HT-29 (cell line): ENCODE measurements at regions not wholly inside any gene's neighbourhood (a gene's known extent, or its start where the extent isn't known, plus 50 kb on each side); places are given as distances from the start of the nearest gene placed in this dataset.
"Not testable (repeated sequence)": the region's sequence is repeated elsewhere in the genome, so short reads cannot be mapped to it uniquely, and the experiment has no call there.

ENCODE experiments used
- DNase-seq: peaks from one replicate; pipeline ENCODE4 v3.0.0-alpha.2; 2015; ENCODE audit warnings: low spot score

DNA sequence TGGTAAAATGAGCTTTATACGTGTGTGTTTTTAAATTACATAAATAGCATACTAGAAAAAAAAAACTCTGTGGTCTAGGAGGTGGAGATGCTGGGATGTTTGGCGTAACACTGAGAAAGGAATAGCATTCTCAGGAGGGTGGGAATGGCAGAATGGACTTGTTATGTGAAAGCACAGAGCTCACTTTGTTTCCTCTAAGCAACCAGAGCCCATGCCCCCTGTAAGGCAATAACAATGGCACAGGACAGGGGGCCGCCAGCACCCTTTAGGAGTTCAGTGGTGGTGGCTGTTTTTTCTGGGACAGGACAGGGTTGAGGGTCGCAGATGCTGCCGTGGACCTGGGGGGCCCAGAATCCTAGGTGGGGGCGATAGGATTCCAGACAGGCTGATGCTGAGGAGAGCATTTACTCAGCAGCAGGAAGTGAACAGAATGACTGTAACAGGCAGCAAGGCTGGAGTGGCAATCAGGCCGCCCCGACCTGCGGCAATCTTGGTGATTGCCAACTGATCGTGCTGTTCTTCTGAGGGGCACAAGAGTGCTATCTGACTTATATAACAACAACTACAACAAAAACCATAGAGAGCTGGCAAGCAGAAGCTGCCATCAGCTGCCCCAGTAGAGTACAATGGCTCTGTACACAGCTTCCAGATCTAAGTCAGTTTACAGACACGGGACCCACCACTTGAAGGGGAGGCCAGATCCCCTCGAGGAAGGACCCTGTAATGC lies 160.4 kb downstream of the UACA start:
- DNase-seq, result no peak

DNA sequence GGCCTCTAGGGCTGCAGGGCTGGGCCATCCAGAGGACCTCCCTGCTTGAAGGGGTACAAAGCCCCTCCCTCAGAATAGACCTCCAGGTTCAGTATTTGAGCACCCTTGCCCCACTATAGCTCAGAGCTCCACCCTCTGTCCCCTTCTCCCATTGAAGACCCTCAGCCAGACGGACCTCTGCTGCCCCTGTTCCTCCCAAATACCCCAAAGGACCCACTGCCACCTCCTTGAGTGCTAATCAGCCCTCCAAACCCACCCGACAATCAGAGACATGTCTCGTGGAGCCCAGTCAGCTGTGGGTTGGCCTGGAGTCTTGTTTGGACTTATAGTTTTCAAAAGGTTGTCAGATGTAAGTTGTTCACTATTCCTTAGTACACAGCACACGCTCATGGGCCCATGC lies 161.1 kb downstream of the UACA start:
- DNase-seq, result no peak

DNA sequence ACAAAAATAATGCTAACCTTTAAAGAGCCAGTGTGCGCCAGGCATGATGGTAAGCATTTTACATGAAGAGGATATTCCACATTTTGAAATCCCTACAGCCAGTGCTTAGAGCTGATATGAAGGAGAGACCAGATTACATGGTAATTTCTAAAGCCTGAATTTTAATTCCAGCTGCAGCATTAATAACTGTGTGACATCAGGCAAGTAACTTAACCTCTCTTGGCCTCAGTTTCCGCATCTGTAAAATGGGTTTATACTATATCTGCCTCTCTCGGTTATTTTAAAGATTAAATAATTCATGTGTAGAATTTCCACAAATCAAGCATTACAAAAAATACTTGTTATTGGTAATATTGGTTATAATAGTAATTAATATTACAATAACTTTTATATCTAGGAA lies 165.4 kb downstream of the UACA start:
- DNase-seq, result no peak

DNA sequence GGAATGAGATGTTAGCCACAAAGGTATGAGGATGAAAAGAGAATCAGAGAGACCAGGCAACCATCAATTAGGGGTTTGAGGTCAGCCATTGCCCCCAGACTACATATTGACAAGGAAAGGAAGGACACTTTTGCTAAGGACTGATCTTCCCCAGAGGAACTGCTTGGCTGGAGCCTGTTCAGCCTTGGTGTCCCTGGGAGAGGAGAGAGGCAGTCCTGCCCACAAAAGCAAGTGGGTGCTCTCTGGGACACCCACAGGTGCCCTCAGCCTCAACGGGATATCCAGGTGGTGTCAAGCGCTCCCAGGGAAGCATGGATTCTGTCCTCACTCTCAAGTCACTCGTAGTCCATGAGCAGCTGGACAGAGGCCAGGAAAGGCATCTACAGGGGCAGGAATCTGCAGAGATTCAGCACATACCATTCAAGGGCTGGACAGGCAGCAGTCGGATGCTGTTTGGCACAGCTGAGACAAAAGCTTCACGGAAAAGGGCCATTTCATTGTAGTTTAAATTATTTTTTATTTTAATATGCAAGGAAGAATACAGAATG lies 166.2 kb downstream of the UACA start:
- peak; percentile 85 for DNase-seq

DNA sequence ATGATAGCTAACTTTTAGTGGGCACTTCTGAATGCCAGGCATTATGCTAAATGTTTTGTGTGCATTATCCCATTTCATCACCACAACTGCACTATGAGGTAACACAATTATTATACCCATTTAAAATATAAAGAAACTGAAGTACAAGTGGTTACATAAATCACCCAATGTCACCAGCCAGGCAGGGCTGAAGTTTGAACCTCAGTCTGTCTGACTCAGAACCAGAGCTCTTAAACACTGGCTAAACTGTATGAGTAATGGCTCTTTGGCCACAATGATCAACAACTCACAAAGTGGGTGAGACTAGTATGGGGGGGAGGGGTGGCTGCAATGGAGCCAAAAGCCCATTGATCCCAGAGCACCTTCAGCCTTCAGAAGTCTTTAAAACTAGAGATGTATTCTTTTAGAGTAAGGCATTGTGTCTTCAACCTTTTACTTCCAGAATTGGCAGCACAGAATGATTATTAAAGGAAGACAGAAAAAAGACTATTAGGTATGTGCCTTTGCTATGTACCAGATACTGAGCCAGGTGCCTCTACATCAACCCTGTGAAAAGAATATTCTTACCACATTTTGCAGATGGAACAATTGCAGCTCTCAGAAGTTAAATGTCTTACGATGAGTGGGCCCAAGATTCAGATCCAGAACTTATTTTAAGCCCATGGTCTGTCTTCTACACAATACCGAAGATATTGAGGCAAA lies 166.9 kb downstream of the UACA start:
- peak; percentile 75 for DNase-seq

DNA sequence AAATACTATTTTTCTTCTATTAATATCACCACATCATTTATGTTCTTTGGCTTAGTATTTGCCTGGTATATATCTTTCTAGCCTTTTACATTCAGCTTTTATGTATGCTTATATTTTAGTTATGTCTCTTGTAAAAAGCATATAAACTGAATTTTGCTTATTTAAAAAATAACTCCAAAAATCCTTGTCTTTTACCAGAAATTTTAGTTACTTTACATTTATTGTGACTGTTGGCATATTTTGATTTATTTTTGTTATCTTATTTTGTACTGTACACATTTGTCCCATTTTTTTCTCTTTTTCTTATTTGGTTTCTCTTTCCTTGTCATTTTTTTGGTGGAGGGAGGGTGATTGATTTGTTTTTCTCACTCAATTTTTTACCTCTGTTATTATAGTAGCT lies 169.6 kb downstream of the UACA start:
- DNase-seq, result no peak

DNA sequence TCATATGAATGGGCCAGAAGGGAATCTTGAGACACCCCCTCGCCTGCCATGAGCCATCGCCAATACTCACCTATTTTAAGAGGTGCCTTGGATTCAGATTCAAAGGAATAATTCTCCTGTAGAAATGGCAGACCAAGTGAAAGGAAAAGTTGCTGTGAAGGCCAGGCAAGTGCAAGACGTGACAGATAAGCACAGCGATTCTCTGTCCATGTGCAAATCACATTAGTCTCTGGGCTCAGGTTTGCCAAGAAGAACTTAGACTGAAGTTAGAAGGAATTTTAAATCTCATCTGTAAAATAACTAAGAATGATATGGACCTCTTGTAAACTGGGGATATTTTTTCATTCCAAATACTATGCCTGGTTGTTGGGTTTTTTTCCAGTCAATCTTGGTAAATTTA lies 173.6 kb downstream of the UACA start:
- no peak for DNase-seq

DNA sequence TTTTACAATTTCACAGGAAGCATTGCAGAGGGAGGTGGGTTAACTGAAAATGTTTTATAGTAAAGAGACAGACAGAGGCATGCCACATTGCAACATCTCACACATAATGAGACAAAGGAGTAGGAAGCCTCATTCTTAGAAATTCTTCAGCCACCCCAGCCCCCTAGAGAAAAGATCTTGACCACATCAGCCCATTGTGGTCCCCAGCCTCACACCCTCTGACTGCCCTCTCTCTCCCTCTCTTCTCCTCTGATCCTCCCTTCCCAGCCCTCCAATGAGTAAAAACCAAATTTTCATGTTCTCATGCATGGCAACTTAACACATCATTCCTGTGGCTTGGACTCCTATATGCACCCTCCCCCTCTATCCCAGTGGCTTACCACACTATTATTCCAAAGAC lies 174.1 kb downstream of the UACA start:
- no peak for DNase-seq

DNA sequence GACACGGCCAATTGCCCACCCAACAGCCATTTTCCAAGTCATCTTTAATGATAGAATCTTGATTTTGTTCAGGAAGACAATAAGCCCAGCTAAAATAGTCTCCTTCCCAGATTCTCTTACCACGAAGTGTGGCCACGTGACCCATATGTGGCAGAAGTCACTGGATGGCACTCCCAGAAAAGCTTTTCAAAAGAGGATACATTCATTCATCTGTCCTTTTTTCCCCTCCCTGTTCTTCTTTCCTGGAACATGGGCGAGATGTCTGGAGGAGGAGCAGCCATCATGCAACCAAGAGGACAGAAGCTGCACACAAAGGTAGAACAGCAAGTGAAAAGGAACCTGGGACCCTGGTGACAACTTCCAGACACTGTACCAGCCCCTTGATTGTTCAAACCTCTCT lies 174.7 kb downstream of the UACA start:
- no peak for DNase-seq

DNA sequence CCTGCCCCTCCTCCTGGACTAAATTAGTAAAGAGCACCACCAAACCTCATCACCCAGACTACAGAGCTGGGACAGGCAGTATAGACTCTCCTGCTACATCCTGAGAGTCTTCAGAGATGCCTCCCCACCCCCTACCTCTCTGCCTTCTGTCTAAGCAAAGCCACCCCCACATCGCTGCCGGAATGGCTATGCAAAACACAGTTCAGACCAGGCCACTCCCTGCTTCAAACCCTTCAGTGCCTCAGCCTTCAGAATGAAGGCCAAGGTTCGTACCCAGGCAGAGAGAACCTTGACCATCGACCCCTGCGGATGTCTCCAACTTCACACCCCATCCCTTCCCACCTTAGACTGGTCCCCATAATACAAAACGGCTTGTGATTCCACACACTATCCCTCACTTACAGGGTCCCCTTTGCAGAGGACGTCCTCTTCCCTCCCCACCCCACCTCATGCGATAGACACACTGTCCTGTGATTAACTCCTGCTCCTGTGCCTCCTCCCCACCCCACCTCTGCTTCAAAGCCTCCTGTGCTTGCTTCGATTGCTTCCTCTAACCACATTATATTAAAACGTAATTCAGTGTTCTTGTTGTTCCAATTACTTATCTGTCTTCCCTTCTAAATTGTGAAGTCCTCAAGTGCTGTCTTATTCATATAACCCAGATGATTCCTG lies 175.3 kb downstream of the UACA start:
- DNase-seq, result no peak

DNA sequence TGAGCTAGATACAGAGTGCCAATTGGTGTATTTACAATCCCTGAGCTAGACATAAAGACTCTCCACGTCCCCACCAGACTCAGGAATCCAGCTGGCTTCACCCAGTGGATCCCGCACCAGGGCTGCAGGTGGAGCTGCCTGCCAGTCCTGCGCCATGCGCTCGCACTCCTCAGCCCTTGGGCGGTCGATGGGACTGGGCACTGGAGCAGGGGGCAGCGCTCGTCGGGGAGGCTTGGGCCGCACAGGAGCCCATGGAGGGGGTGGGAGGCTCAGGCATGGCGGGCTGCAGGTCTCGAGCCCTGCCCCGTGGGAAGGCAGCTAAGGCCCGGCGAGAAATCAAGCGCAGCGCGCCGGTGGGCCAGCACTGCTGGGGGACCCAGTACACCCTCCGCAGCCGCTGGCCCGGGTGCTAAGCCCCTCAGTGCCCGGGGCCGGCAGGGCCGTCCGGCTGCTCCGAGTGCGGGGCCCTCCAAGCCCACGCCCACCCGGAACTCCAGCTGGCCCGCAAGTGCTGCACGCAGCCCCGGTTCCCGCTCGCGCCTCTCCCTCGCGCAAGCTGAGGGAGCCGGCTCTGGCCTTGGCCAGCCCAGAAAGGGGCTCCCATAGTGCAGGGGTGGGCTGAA lies 176.2 kb downstream of the UACA start:
- DNase-seq, result not testable (repeated sequence)

DNA sequence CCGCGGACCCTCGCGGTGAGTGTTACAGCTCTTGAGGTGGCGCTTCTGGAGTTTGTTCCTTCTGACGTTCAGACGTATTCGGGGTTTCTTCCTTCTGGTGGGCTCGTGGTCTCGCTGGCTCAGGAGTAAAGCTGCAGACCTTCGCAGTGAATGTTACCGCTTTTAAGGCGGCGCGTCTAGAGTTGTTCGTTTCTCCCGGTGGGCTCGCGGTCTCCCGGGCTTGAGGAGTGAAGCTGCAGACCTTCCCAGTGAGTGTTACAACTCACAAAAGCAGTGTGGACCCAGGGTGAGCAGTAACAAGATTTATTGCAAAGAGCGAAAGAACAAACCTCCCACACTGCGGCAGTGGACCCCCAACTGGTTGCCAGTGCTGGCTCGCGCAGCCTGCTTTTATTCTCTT lies 177.1 kb downstream of the UACA start:
- no peak for DNase-seq

DNA sequence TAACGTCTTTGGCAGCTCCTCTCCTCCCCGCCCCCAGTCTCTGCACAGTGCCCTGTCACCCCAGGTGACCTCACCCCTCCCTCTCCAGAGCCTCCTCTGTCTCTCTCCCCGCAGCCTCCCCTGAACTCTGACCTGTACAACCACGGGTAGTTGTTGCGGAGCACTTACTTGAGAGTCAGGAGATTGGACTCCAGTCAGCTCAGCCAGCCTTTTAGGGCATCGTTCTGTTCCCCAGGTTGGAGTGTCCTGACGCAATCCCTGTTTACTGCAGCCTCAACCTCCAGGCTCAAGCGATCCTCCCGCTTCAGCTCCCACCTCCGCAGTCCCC lies 177.7 kb downstream of the UACA start:
- DNase-seq, result no peak

DNA sequence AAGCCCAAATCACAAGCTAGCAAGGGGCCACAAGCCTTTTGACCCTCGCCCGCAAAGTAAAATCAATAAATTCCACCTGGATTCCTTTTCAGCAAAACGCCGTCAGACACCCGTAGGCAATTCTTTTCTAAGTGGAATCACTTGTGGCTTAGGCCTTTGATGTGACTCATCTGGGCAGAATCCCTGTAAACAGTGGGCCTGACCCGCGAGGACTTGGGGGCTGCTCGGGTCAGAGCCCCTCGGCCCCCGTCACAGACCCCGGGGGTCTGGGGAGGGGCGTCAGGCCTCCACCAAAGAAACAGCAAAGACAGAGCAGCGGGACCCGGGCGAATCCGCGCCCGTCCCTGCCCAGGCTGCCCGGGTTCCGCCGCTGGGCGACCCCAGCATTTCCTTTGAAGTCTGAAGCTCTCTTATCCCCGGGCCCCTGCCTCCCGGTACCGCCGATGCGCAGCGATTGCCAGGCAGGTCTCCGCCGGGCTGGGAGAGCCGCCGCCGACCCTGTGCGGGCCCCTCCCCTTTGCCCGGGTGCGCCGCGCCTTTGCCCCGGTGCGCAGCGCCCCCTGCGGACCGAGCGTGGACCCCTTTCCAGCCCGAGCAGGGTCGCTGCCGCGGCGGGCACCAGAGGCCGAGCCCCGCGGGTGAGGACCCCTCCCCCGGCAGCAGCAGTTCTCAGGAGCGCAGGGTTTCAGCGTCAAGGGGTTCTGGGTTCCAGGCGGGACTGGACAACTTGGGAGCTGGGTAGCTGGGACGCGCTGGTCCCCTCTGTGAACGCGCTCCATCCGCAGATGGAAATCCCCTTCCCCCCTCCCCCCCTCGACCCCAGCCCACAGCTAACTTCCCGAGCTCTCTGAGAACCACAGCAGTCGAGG lies 178.3 kb downstream of the UACA start:
- peak; percentile 56 for DNase-seq

DNA sequence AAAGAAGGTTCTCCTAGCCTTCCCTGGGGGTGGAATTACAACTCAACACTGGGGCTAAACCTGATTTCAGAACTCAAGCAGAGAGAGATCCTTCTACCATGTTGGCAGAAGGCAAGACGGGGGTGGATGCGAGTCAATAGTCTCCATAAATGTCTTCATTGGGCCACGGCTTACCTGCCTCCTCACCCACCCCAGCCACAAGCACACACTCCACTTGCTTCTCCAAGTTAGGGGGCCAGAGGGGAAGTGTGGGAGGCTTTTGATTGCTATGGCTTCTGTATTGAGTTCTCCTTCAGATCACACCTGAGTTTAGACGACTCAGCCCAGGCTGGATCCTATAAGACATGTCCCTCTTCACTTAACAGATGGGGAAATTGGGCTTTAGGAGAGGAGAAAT lies 178.9 kb downstream of the UACA start:
- DNase-seq, result no peak

DNA sequence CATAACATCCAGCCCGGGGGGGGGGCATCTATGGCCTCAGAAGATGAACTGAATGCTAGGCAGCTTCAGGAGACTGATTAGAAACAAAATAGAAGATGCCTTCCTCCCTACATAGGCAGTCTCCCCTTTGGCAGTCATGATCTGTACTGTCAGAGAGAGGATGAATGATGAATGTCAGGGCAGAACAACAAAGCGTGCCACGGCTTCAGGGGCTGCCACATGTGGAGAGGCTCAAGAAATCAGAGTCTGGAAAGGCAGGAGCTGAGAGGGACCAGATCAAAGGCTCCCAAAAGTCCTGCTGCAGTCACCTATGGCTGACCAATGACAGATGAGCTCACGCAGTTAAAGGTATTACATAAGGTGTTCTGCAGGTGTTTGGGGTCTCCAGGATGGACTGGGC lies 180.4 kb downstream of the UACA start:
- no peak for DNase-seq

DNA sequence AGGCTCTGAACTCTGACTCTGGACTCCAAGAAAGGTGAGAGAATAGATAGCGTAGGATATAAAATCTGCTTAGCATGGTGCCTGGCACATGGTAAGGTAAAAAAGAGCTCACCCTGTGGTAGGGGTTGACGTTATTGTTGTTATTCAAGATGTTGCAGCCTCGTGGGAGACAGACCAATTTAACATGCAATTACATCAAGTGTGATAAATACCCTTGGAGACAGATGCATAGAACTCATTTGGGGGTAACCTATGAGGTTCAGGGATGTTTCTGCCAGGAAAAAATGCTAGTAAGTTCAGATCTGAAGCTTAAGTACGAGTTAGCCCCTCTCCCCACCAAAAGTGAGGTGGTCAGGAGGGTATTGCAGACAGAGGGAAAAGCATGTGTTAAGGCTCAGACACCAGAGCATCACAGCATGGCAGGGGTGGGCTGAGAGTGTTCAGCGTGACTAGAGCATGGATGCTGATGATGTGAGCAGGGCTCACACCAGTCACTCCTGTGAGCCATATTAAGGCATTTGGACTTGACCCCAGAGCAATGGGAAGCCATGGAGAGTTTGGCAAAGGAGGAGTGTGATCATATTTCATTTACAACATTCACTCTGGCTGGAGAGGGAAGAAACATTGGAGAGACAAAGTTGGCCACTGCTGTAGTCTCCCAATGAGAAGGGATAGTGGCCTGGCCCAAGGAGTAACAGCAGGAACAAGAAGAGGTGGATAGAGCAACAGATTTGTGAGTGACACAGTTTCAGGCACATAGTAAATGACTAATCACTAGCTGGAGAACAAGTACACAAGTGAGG lies 181.0 kb downstream of the UACA start:
- DNase-seq, result no peak

DNA sequence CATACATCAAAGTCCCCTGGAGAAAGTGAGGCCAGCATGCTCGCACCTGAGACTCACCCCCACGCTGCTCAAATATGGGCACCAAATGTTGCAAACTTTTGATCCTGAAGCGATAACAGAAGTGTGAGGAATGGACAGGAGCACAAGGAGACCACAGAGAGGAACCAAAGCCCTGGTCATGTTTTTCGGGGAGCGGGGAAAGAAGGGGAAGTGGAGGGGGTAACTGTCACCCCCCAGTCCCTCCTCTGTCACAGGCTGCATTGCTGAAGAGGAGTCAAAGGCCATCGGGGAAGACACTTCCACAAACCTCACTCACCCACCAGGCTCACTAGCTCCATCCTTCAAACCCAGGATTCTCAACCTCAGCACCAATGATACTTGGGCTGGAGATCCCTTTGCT lies 182.4 kb downstream of the UACA start:
- DNase-seq, result no peak

DNA sequence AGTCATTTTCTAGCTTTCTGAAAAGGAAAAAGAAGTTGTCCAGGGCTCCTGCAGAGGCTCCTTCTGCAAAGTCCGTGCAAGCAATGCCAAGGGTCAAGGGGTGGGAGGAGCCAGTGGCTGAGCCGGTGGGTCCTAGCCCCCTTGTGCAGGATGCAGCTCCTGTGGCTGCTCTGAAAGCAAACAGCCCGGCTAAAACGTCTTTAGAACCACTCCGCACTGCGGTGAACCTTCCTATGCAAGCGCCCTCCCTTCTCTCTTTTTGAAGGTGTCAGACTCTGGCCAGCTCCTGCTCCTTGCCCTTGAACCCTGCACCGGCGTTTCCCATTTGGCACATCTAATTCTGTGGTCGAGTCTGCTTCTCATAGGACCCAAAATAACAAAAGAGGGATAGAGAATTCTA lies 183.1 kb downstream of the UACA start:
- no peak for DNase-seq

DNA sequence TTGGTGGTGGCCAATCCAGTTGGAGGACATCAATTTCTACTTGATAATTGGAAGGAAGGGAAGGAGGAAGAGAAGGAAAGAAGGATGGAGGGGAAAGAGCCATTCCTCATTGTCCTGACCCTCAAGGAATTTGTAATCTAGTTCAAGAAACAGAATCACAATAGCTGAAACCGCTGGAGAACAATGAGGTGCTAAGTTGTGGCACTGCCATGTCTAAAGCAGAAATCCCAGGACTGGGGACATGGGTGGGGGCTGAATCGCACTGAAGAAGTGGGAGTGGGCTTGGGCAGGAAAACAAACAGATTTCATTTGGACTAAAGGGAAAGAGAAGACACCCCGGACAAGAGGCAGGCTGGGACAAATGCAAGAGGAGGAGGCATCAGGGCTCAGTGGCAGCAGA lies 183.6 kb downstream of the UACA start:
- DNase-seq, result no peak

DNA sequence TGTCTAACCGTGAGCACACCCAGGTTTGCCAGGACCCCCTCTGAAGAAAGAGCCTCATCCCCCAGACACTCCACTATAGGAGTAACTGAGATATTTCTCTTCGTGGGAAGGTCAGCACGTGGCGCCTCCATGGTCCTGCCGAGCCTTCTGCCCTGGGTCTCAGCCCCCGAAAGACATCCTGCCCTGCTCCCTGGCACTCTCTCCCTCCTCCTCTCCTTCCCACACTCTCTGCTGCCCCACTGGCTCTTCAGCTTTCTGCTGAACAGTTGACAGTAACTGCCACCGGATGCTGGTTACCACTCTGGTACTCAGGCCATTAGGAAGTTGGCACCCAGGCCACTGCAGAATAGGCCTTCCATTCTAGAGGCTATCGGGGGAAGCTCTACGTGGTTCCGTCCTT lies 185.2 kb downstream of the UACA start:
- no peak for DNase-seq
